ENCODE measurements at regions not wholly inside any gene's neighbourhood (a gene's known extent, or its start where the extent isn't known, plus 50 kb on each side); places are given as distances from the start of the nearest gene placed in this dataset.

- TF ChIP-seq CTCF (IDR thresholded peaks at IDR 0.05; ENCODE audit: low read depth, low read length, missing control alignments): no peak
- no peak for DNase-seq (ENCODE audit: extremely low read depth, low read depth)
- H3K4me3 ChIP-seq (replicated peaks; ENCODE audit: low read depth, low read length): no peak overlapping the region
These were observed 217.7 kb upstream of the TLE3 start for GRCh38 chr15:70315431-70315830.

DNA sequence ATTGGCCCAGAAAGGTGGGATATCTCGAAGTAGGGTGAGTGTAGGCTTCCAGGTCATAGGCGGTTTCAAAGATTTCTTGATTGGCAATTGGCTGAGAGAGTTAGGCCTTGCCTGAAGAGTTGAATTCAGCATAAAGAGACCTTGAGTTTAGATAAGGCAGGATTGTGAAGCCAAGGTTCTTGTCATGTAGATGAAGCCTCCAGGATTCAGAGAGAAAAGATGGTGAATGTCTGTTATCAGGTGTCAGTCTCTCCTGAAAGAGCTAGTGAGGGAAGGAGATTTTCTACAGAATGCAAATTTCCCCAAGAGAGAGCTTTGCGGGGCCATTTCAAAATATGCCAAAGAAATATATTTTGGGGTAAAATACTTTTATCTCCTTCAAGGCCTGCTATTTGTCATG lies 217.0 kb upstream of the TLE3 start:
- DNase-seq (ENCODE audit: extremely low read depth, low read depth): no peak
- no peak for TF ChIP-seq CTCF (IDR thresholded peaks at IDR 0.05; ENCODE audit: low read depth, low read length, missing control alignments)
- no peak overlapping the region for H3K4me3 ChIP-seq (replicated peaks; ENCODE audit: low read depth, low read length)

DNA sequence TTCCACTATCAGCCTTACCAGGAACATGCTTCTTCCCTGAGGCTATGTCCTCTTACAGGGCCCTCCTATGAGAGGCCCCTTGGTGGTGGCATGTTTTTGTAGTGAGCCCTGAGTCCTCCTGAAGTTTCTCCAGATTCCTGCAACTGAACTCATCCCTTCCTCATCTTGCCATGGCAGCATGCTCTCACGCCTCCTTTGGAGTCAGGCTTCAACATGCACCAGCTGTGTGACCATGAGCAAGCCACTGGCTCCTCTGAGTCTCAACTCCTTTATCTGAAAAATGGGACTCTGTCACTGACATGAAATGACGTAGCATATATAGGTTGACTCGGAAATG lies 216.3 kb upstream of the TLE3 start:
- no peak for TF ChIP-seq CTCF (IDR thresholded peaks at IDR 0.05; ENCODE audit: low read depth, low read length, missing control alignments)
- H3K4me3 ChIP-seq (replicated peaks; ENCODE audit: low read depth, low read length): no peak overlapping the region
- no peak for DNase-seq (ENCODE audit: extremely low read depth, low read depth)

- no peak for DNase-seq (ENCODE audit: extremely low read depth, low read depth)
- TF ChIP-seq CTCF (IDR thresholded peaks at IDR 0.05; ENCODE audit: low read depth, low read length, missing control alignments): no peak
- no peak overlapping the region for H3K4me3 ChIP-seq (replicated peaks; ENCODE audit: low read depth, low read length)
These were observed 215.6 kb upstream of the TLE3 start for GRCh38 chr15:70313099-70314017.

DNA sequence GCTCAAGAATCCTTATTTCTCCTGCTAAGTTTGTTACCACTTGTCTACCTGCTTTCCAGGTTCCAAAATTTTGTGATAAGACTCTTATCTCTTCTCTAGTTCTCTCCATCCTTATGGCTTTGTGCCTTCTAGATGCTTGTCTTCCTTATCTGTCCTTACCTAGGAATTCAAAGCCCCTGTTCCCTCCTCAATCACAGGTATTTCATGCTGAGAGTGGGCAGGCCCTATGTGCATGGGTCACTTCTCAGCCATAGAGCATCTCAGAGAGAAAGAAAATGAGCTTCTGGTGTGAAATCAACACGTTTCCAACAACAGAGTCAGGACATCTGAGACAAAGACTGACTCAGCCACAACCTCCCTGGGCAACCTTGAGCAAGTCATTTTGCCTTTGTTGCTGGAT lies 214.1 kb upstream of the TLE3 start:
- no peak for TF ChIP-seq CTCF (IDR thresholded peaks at IDR 0.05; ENCODE audit: low read depth, low read length, missing control alignments)

DNA sequence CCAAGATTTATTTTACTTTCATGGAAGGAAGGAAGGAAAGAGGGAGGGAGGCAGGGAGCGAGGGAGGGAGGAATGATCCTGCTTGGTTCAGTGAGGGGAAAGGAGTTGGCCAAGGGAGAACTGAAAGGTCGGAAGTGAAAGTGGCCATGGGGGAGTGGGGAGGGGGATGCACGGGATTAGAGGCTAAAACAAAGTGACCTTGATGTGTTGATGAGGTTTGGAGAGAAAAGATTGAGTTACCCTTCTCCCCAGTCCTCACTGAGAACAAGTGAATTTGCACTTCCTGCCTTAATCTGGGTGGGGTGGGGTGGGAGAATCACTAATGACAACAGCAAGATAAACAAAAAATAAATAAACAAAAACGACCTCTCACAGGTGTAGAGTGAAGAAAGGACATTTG lies 212.0 kb upstream of the TLE3 start:
- TF ChIP-seq CTCF (IDR thresholded peaks at IDR 0.05; ENCODE audit: low read depth, low read length, missing control alignments): no peak

More for the DNA sequence above, 214.1 kb upstream of the TLE3 start:
- no peak overlapping the region for H3K4me3 ChIP-seq (replicated peaks; ENCODE audit: low read depth, low read length)
- no peak for DNase-seq (ENCODE audit: extremely low read depth, low read depth)

More for the DNA sequence above, 212.0 kb upstream of the TLE3 start:
- no peak for DNase-seq (ENCODE audit: extremely low read depth, low read depth)
- H3K4me3 ChIP-seq (replicated peaks; ENCODE audit: low read depth, low read length): no peak overlapping the region
